ENCODE measurements at regions not wholly inside any gene's neighbourhood (a gene's known extent, or its start where the extent isn't known, plus 50 kb on each side); places are given as distances from the start of the nearest gene placed in this dataset.

DNA sequence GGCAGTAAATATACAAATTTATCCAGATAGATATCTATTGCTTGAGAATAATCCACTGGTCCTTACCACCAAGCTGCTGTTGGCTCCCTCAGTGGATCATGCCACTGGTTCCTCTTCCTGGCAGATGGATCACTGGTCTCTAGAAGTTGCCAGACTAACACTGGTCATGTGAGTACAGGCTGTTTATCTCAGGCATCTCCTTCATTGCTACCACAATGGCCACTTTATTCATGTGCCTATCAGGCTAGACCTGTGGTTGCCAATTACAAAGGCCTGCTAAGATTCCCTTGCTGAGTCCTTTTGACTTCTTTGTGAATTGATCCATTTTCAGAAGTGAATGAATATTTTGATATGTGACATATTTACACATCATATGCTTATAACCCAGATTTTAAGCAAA, 1659.5 kb upstream of the PCDH20 start:
- TF ChIP-seq, protein P1, sequence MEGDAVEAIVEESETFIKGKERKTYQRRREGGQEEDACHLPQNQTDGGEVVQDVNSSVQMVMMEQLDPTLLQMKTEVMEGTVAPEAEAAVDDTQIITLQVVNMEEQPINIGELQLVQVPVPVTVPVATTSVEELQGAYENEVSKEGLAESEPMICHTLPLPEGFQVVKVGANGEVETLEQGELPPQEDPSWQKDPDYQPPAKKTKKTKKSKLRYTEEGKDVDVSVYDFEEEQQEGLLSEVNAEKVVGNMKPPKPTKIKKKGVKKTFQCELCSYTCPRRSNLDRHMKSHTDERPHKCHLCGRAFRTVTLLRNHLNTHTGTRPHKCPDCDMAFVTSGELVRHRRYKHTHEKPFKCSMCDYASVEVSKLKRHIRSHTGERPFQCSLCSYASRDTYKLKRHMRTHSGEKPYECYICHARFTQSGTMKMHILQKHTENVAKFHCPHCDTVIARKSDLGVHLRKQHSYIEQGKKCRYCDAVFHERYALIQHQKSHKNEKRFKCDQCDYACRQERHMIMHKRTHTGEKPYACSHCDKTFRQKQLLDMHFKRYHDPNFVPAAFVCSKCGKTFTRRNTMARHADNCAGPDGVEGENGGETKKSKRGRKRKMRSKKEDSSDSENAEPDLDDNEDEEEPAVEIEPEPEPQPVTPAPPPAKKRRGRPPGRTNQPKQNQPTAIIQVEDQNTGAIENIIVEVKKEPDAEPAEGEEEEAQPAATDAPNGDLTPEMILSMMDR (IDR thresholded peaks at IDR 0.05; ENCODE audit: borderline replicate concordance, insufficient read depth, low read depth, low read length), result no peak

DNA sequence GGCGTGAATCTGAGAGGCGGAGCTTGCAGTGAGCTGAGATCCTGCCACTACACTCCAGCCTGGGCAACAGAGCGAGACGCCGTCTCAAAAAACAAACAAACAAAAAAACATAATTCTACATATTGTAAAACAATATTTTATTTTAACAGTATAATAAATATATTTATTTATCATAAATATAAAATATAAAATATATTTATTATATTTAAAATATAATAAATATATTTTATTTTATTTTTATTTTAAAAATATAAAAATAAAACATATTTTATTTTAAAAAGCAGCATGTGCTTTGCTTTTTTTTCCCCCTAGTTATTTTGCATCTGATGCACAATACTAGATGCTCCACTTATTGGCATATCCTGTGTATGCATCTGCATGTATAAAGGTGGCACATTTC, 1634.6 kb upstream of the PCDH20 start:
- H3K4me3 ChIP-seq (ENCODE audit: low read depth, low read length), result no peak overlapping the region
- TF ChIP-seq, protein P1 (IDR thresholded peaks at IDR 0.05; ENCODE audit: borderline replicate concordance, insufficient read depth, low read depth, low read length), result no peak

More for the DNA sequence above, 1659.5 kb upstream of the PCDH20 start:
- no peak overlapping the region for H3K4me3 ChIP-seq (ENCODE audit: low read depth, low read length)

DNA sequence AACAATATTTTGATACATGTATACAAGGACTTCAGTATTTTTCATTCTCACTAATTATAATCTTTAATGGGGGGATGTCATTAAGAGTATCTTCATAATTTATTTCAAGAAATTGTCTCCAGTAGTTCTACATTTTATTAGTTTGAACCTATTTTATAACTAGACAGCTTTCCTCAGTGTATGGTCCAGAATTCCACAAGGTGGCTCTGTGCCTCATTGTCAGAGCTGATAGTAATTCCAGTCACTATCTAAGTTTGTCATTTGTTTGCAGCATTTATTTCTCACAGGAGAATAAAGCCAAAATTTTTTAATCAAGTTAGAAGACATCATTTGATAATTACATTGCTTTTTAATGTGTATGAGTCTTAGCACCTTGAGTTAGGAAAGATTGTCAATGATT, 1633.0 kb upstream of the PCDH20 start:
- TF ChIP-seq, protein P1 (IDR thresholded peaks at IDR 0.05; ENCODE audit: borderline replicate concordance, insufficient read depth, low read depth, low read length), result no peak
- H3K4me3 ChIP-seq (ENCODE audit: low read depth, low read length), result no peak overlapping the region

DNA sequence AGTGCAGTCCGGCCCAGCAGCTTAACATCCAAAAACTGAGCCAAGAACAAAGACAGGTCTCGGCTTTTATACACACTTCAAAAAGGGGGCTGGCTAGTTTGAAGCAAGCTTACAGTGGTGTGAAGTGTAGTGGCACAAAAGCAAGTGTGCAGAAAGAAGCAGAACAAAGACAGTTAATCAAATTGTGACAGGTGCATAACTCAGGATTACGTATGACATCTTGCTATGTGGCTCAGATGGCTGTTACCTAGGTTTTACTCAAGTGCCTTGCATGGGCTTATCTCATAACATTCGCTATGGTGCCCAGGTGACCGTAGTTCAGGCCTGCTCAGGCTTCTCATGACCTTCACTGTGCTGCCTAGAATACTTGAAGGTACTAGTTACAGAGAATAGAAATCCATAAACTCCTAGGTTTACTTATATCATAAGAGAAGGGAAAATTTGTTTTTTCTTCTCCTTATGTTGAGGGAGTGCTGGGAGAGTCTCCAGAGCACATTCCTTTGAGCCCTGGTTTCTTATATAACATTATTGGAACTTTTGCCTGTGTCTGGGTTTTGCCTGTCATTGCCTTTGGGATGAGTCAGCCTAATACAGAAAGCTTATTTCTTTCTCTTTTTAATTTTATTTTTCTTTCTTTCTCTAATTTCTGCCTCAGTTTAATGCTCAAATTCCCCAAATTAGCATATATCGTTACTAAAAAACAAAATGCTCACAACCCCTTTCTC, 1629.1 kb upstream of the PCDH20 start:
- TF ChIP-seq, protein P1 (IDR thresholded peaks at IDR 0.05; ENCODE audit: borderline replicate concordance, insufficient read depth, low read depth, low read length), result no peak
- H3K4me3 ChIP-seq (ENCODE audit: low read depth, low read length), result no peak overlapping the region

DNA sequence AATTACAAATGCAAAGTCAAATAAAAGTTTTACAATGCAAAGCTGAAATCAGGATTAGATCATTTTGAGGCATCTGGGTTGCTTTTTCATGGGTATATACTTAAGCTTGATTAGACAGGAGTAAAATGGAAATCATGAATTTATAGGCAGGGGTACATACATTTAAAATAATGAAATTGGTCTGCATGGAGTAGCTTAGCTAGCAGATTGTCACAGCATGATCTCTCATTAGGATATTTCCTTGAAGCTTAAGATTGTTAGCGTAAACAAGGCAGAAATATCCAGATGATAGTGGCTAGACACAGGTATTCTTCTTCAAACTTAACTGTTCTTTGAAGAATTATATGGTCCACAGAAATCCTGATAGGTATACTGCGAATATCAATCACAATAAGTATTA, 1627.0 kb upstream of the PCDH20 start:
- TF ChIP-seq, protein P1 (IDR thresholded peaks at IDR 0.05; ENCODE audit: borderline replicate concordance, insufficient read depth, low read depth, low read length), result no peak
- no peak overlapping the region for H3K4me3 ChIP-seq (ENCODE audit: low read depth, low read length)

DNA sequence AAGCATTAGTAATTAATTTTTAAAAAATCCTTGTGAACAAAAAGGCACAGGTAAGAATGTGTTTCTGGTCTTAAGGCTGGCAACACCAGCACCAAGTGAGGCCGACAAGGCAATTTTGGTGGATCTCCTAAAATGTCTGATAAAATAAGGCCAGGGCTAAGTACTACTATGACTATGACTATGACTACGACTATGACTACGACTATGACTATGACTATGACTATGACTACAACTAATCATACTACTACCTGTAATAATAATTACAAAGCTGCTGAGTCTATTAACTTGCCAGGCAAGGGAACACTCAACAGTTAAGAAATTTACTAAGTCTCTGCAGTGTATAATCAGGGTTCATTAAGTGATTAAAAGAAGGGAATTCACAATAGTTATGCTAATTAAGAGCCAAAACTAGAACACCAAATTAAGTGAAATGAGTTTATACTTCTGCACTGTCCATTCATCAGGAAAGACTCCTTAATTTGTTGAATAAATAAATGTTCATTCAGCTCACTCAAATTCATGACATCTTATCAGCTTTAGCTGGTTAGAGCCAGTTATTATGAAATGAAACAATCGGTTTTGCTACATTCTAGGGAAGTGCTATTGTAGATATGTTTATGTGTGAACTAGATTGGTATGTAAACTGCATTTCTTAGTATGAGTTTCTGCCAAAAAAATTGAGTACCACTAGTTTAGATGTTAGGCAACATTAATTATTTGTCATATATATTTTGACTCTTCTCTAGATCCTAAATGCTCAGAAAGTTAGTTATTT, 1626.2 kb upstream of the PCDH20 start:
- H3K4me3 ChIP-seq (ENCODE audit: low read depth, low read length), result no peak overlapping the region
- TF ChIP-seq, protein P1 (IDR thresholded peaks at IDR 0.05; ENCODE audit: borderline replicate concordance, insufficient read depth, low read depth, low read length), result no peak
